Activated naive CD4-positive, alpha-beta T cell treated with anti-CD3 and anti-CD28 coated beads, Interleukin-2, amount 50 U/mL, for 24 hours (primary cell): ENCODE measurements at regions not wholly inside any gene's neighbourhood (a gene's known extent, or its start where the extent isn't known, plus 50 kb on each side); places are given as distances from the start of the nearest gene placed in this dataset.
"Not testable (repeated sequence)": the region's sequence is repeated elsewhere in the genome, so short reads cannot be mapped to it uniquely, and the experiment has no call there.

Experiments used
- H3K27ac Mint-ChIP-seq: one replicate; pipeline ENCODE4 v1.8.0; 2021; ENCODE audit warnings: mild to moderate bottlenecking, mixed read lengths
- H3K27me3 Mint-ChIP-seq: one replicate; pipeline ENCODE4 v1.8.0; 2021; ENCODE audit warnings: mixed read lengths
- H3K36me3 Mint-ChIP-seq: one replicate; pipeline ENCODE4 v1.8.0; 2021; ENCODE audit warnings: mixed read lengths
- H3K4me1 Mint-ChIP-seq: one replicate; pipeline ENCODE4 v1.8.0; 2021; ENCODE audit warnings: mixed read lengths
- H3K4me3 Mint-ChIP-seq: one replicate; pipeline ENCODE4 v1.8.0; 2021; ENCODE audit warnings: mild to moderate bottlenecking, mixed read lengths
- H3K9me3 Mint-ChIP-seq: one replicate; pipeline ENCODE4 v1.8.0; 2021; ENCODE audit warnings: mixed read lengths

GRCh38 chr4:188661502-188661901 lies 522.3 kb downstream of the TRIML1 start:
- Mint-ChIP-seq H3K4me3 (no peak overlapping the region), H3K27ac (no peak overlapping the region), H3K9me3 (peaks cover 6% of the 10 kb centered on the region), H3K4me1 (no peaks in the 10 kb centered on the region), H3K27me3 (no peaks in the 10 kb centered on the region), H3K36me3 (no peaks in the 10 kb centered on the region)

GRCh38 chr4:188663369-188663768 lies 524.1 kb downstream of the TRIML1 start:
- Mint-ChIP-seq H3K4me1 (no peaks in the 10 kb centered on the region), H3K9me3 (peaks cover 4% of the 10 kb centered on the region), H3K27me3 (no peaks in the 10 kb centered on the region), H3K27ac (no peak overlapping the region), H3K36me3 (no peaks in the 10 kb centered on the region), H3K4me3 (no peak overlapping the region)

GRCh38 chr4:188665491-188666457 lies 526.5 kb downstream of the TRIML1 start:
- no peaks in the 10 kb centered on the region for H3K9me3 Mint-ChIP-seq
- H3K4me1 Mint-ChIP-seq, result no peaks in the 10 kb centered on the region
- no peak overlapping the region for H3K27ac Mint-ChIP-seq

GRCh38 chr4:188678691-188679090 lies 539.5 kb downstream of the TRIML1 start:
- H3K9me3 Mint-ChIP-seq, result peaks cover 16% of the 10 kb centered on the region
- not testable (repeated sequence) for H3K27me3 Mint-ChIP-seq, H3K27ac Mint-ChIP-seq, H3K36me3 Mint-ChIP-seq, H3K4me3 Mint-ChIP-seq, H3K4me1 Mint-ChIP-seq

More at GRCh38 chr4:188665491-188666457, 526.5 kb downstream of the TRIML1 start:
- Mint-ChIP-seq H3K27me3 (no peaks in the 10 kb centered on the region), H3K4me3 (no peak overlapping the region), H3K36me3 (no peaks in the 10 kb centered on the region)

GRCh38 chr4:188680004-188680666 lies 540.9 kb downstream of the TRIML1 start:
- no peaks in the 10 kb centered on the region for H3K27me3 Mint-ChIP-seq
- no peak overlapping the region for H3K4me3 Mint-ChIP-seq
- no peak overlapping the region for H3K27ac Mint-ChIP-seq
- no peaks in the 10 kb centered on the region for H3K36me3 Mint-ChIP-seq
- H3K9me3 Mint-ChIP-seq, result peaks cover 16% of the 10 kb centered on the region
- H3K4me1 Mint-ChIP-seq, result no peaks in the 10 kb centered on the region

GRCh38 chr4:188680667-188681063 lies 541.4 kb downstream of the TRIML1 start:
- H3K4me1 Mint-ChIP-seq, result no peaks in the 10 kb centered on the region
- no peak overlapping the region for H3K27ac Mint-ChIP-seq
- peaks cover 1% of the 10 kb centered on the region for H3K36me3 Mint-ChIP-seq
- H3K27me3 Mint-ChIP-seq, result no peaks in the 10 kb centered on the region
- H3K4me3 Mint-ChIP-seq, result no peak overlapping the region
- H3K9me3 Mint-ChIP-seq, result peaks cover 13% of the 10 kb centered on the region

- no peak overlapping the region for H3K27ac Mint-ChIP-seq
- peaks cover 2% of the 10 kb centered on the region for H3K36me3 Mint-ChIP-seq
- no peak overlapping the region for H3K4me3 Mint-ChIP-seq
- no peaks in the 10 kb centered on the region for H3K4me1 Mint-ChIP-seq
- H3K9me3 Mint-ChIP-seq, result peaks cover 21% of the 10 kb centered on the region
- H3K27me3 Mint-ChIP-seq, result no peaks in the 10 kb centered on the region
These were observed 543.1 kb downstream of the TRIML1 start for GRCh38 chr4:188682321-188682720.

- Mint-ChIP-seq H3K27me3 (no peaks in the 10 kb centered on the region), H3K27ac (no peak overlapping the region), H3K4me1 (no peaks in the 10 kb centered on the region), H3K36me3 (peaks cover 2% of the 10 kb centered on the region), H3K9me3 (peaks cover 22% of the 10 kb centered on the region), H3K4me3 (no peak overlapping the region)
These were observed 544.3 kb downstream of the TRIML1 start for GRCh38 chr4:188683571-188683970.

GRCh38 chr4:188688956-188689355 lies 549.7 kb downstream of the TRIML1 start:
- H3K4me1 Mint-ChIP-seq, result no peaks in the 10 kb centered on the region
- H3K27me3 Mint-ChIP-seq, result no peaks in the 10 kb centered on the region

GRCh38 chr4:188691811-188692210 lies 552.6 kb downstream of the TRIML1 start:
- Mint-ChIP-seq H3K4me1 (no peaks in the 10 kb centered on the region), H3K27ac (no peak overlapping the region), H3K4me3 (no peak overlapping the region), H3K27me3 (no peaks in the 10 kb centered on the region), H3K9me3 (peaks cover 6% of the 10 kb centered on the region), H3K36me3 (no peaks in the 10 kb centered on the region)

More at GRCh38 chr4:188688956-188689355, 549.7 kb downstream of the TRIML1 start:
- peaks cover 13% of the 10 kb centered on the region for H3K9me3 Mint-ChIP-seq
- H3K4me3 Mint-ChIP-seq, result no peak overlapping the region
- no peak overlapping the region for H3K27ac Mint-ChIP-seq
- peaks cover 2% of the 10 kb centered on the region for H3K36me3 Mint-ChIP-seq

- H3K4me1 Mint-ChIP-seq, result no peaks in the 10 kb centered on the region
- no peaks in the 10 kb centered on the region for H3K36me3 Mint-ChIP-seq
- no peak overlapping the region for H3K27ac Mint-ChIP-seq
- peaks cover 5% of the 10 kb centered on the region for H3K9me3 Mint-ChIP-seq
- no peaks in the 10 kb centered on the region for H3K27me3 Mint-ChIP-seq
- H3K4me3 Mint-ChIP-seq, result no peak overlapping the region
These were observed 556.0 kb downstream of the TRIML1 start for GRCh38 chr4:188695261-188695660.

- no peak overlapping the region for H3K27ac Mint-ChIP-seq
- peaks cover 5% of the 10 kb centered on the region for H3K9me3 Mint-ChIP-seq
- no peaks in the 10 kb centered on the region for H3K27me3 Mint-ChIP-seq
- no peak overlapping the region for H3K4me3 Mint-ChIP-seq
- no peaks in the 10 kb centered on the region for H3K36me3 Mint-ChIP-seq
- H3K4me1 Mint-ChIP-seq, result no peaks in the 10 kb centered on the region
These were observed 558.0 kb downstream of the TRIML1 start for GRCh38 chr4:188697243-188697642.

GRCh38 chr4:188701952-188702351 lies 562.7 kb downstream of the TRIML1 start:
- no peaks in the 10 kb centered on the region for H3K4me1 Mint-ChIP-seq
- no peak overlapping the region for H3K27ac Mint-ChIP-seq
- peaks cover 5% of the 10 kb centered on the region for H3K9me3 Mint-ChIP-seq
- no peaks in the 10 kb centered on the region for H3K36me3 Mint-ChIP-seq
- no peaks in the 10 kb centered on the region for H3K27me3 Mint-ChIP-seq
- H3K4me3 Mint-ChIP-seq, result no peak overlapping the region

- Mint-ChIP-seq H3K27me3 (no peaks in the 10 kb centered on the region), H3K4me3 (no peak overlapping the region), H3K4me1 (no peaks in the 10 kb centered on the region), H3K36me3 (no peaks in the 10 kb centered on the region), H3K9me3 (peaks cover under 1% of the 10 kb centered on the region), H3K27ac (no peak overlapping the region)
These were observed 565.0 kb downstream of the TRIML1 start for GRCh38 chr4:188704288-188704687.

GRCh38 chr4:188707036-188707435 lies 567.8 kb downstream of the TRIML1 start:
- H3K36me3 Mint-ChIP-seq, result no peaks in the 10 kb centered on the region

GRCh38 chr4:188714501-188714900 lies 575.3 kb downstream of the TRIML1 start:
- Mint-ChIP-seq H3K27ac (no peak overlapping the region), H3K4me1 (no peaks in the 10 kb centered on the region), H3K36me3 (no peaks in the 10 kb centered on the region)

More at GRCh38 chr4:188707036-188707435, 567.8 kb downstream of the TRIML1 start:
- H3K27me3 Mint-ChIP-seq, result no peaks in the 10 kb centered on the region
- no peak overlapping the region for H3K4me3 Mint-ChIP-seq
- no peaks in the 10 kb centered on the region for H3K4me1 Mint-ChIP-seq
- peaks cover 5% of the 10 kb centered on the region for H3K9me3 Mint-ChIP-seq
- H3K27ac Mint-ChIP-seq, result no peak overlapping the region

More at GRCh38 chr4:188714501-188714900, 575.3 kb downstream of the TRIML1 start:
- no peaks in the 10 kb centered on the region for H3K27me3 Mint-ChIP-seq
- peaks cover 10% of the 10 kb centered on the region for H3K9me3 Mint-ChIP-seq
- H3K4me3 Mint-ChIP-seq, result no peak overlapping the region
